ENCODE measurements at regions not wholly inside any gene's neighbourhood (a gene's known extent, or its start where the extent isn't known, plus 50 kb on each side); places are given as distances from the start of the nearest gene placed in this dataset.

DNA sequence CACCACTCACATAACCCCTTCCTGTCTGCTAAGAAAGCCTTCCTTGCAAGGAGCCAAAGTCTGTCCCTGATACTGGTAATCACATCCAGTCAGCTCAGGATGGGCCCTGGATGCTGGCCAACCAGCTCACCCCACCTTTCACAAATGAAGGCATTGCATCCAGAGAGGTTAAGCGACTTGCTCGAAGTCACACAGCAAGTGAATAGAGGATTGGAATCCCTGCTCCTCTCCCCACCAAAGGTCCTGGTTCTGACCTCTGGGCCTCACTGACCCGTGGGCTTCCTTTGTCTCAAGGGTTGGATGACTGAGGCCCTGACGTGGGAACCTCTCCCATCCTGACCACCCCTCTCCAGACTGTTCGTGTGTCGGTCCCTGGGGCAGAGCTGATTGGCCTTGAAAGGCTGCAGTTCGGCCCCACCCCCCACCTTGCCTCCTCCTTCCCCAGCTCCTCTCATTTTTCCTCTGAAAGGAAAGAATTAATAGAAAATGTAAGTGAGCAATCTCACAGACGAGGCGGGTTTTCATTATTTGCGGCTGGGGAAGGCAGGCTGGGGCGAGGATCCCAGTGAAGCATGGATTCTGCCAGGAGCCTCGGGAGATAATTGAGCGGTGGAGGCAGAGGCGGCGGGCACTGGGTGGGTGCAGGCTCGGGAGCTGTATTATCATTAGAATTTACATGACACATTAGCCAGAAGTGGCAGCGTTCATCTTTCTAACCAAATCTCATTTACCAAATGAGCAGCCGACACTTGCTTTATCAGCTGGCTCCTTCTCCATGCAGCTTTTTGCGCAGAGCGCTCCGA is 101.5 kb upstream of the CSF3R start (continued):
- TF ChIP-seq KDM1A (IDR thresholded peaks at IDR 0.05; ENCODE audit: low read depth) (no peak), FOSB (CRISPR knock-in tag; IDR thresholded peaks at IDR 0.05) (no peak)

DNA sequence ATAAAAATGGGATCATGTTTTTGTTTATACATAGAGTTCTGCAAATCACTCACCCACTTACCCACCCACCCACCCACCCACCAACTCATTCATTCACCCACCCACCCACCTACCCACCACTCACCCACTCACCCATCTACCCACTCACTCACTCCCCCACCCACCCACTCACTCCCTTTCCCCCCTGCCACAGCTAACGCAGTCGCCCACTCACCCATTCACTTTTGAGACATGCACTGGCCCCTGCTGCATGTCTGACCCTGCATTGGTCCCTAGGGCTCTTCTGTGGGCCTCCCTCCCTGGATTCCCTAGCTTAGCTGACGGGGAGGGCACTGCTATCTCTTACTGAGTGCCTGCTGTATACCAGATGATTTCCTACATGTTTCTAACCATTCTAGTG is 100.4 kb upstream of the CSF3R start:
- POLR2A ChIA-PET: no interaction called here

DNA sequence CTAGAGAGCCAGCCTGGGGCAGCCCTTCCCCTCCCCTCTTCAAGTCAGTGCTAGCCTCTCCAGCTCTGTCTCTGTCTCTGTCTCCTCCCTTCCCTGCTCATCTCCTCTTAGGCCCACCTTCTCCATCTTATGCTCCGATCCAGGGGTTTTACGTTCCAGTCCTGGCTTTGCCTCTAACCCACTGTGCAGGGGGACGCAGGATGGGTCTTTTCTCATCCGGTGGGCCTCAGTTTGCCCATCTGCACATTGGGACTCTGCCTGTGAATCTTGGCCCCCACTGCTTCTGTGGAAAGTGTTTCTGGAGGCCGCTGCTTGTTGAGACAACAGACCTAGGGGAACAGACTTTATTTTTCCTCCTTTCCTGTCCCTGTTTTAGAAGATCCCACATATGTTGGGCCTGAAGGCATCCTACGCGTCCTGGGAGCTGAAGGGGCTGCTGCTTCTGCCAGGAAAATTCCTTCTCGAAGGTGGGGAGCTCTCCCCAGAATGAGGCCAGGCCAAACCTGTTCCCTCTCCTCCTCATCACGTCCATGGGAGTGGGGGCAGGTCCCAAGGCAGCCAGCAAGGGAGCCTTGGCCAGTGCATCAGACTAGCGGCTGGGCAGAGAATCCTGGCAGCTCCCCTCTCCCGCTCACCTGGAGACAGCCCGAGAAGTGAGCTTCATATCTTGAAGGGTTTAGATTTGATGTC is 99.5 kb upstream of the CSF3R start:
- ATAC-seq (no peak), FAIRE-seq (no peak), DNase-seq (ENCODE audit: low read depth in 1 of 2, low spot score in 1 of 2) (no peak)
- Histone ChIP-seq H3K4me2 (no peak overlapping the region), H3K4me1 (no peaks in the 10 kb centered on the region), H3K9me3 (no peaks in the 10 kb centered on the region), H3K4me3 (no peak overlapping the region), H3K27ac (no peak overlapping the region)
- ChIA-PET POLR2A (interaction anchor here (1.2 kb wide), 1 partner anchor 118 kb away, joined by 3 read pairs; the partner anchor contains the start of gene MRPS15), CTCF (interaction anchor here (1.1 to 1.3 kb wide), 2 partner anchors 14 to 852 kb away, joined by 3 to 4 read pairs; no protein-coding TSS in a partner anchor)
- 63% methylated on average over 11 of the region's 12 CpGs for WGBS (ENCODE audit: missing lambda C conversion rate)
- TF ChIP-seq, protein P1, sequence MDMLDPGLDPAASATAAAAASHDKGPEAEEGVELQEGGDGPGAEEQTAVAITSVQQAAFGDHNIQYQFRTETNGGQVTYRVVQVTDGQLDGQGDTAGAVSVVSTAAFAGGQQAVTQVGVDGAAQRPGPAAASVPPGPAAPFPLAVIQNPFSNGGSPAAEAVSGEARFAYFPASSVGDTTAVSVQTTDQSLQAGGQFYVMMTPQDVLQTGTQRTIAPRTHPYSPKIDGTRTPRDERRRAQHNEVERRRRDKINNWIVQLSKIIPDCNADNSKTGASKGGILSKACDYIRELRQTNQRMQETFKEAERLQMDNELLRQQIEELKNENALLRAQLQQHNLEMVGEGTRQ (IDR thresholded peaks at IDR 0.05): no peak
- no peak for TF ChIP-seq ZNF302 (CRISPR knock-in tag; IDR thresholded peaks at IDR 0.05)
- no peak for TF ChIP-seq HOXB5 (CRISPR knock-in tag; IDR thresholded peaks at IDR 0.05)
- no peak for TF ChIP-seq POLR2AphosphoS2 (conservative IDR thresholded peaks at IDR 0.05; ENCODE audit: low read length)
- TF ChIP-seq, protein P2, sequence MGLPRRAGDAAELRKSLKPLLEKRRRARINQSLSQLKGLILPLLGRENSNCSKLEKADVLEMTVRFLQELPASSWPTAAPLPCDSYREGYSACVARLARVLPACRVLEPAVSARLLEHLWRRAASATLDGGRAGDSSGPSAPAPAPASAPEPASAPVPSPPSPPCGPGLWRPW (IDR thresholded peaks at IDR 0.05): no peak
- TF ChIP-seq, protein P3, sequence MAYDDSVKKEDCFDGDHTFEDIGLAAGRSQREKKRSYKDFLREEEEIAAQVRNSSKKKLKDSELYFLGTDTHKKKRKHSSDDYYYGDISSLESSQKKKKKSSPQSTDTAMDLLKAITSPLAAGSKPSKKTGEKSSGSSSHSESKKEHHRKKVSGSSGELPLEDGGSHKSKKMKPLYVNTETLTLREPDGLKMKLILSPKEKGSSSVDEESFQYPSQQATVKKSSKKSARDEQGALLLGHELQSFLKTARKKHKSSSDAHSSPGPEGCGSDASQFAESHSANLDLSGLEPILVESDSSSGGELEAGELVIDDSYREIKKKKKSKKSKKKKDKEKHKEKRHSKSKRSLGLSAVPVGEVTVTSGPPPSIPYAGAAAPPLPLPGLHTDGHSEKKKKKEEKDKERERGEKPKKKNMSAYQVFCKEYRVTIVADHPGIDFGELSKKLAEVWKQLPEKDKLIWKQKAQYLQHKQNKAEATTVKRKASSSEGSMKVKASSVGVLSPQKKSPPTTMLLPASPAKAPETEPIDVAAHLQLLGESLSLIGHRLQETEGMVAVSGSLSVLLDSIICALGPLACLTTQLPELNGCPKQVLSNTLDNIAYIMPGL (CRISPR knock-in tag; IDR thresholded peaks at IDR 0.05; ENCODE audit: borderline replicate concordance): no peak
- TF ChIP-seq RAD21 (conservative IDR thresholded peaks at IDR 0.05 in 1 of 2, IDR thresholded peaks at IDR 0.05 in 1 of 2): no peak
- no peak for TF ChIP-seq MYC (IDR thresholded peaks at IDR 0.05; ENCODE audit: borderline replicate concordance, low read length)
- TF ChIP-seq EHF (CRISPR knock-in tag; IDR thresholded peaks at IDR 0.05): no peak

More for the DNA sequence above, 100.4 kb upstream of the CSF3R start:
- no peak overlapping the region for H3K27ac ChIP-seq
- FAIRE-seq (no peak), DNase-seq (ENCODE audit: low read depth in 1 of 2, low spot score in 1 of 2) (no peak), ATAC-seq (no peak)
- H3K9me3 ChIP-seq: no peaks in the 10 kb centered on the region
- CTCF ChIA-PET: interaction anchor here (1.3 kb wide), 1 partner anchor 13 kb away, joined by 3 read pairs; no protein-coding TSS in a partner anchor
- H3K4me2 ChIP-seq: no peak overlapping the region
- no peak for TF ChIP-seq CEBPB (IDR thresholded peaks at IDR 0.05)
- no peak for TF ChIP-seq BHLHE40 (IDR thresholded peaks at IDR 0.05; ENCODE audit: low read depth, low read length)
- TF ChIP-seq RNF2 (IDR thresholded peaks at IDR 0.05; ENCODE audit: borderline replicate concordance, low read depth): no peak
- no peak for TF ChIP-seq FOSL2 (IDR thresholded peaks at IDR 0.05)
- no peak for TF ChIP-seq FOSL2 (CRISPR knock-in tag; IDR thresholded peaks at IDR 0.05)
- no peak for TF ChIP-seq ZNF302 (CRISPR knock-in tag; IDR thresholded peaks at IDR 0.05)
- no peak for TF ChIP-seq CBX2 (IDR thresholded peaks at IDR 0.05; ENCODE audit: borderline replicate concordance, low read depth)
- TF ChIP-seq RAD21 (conservative IDR thresholded peaks at IDR 0.05 in 1 of 2, IDR thresholded peaks at IDR 0.05 in 1 of 2): no peak
- TF ChIP-seq, protein P4, sequence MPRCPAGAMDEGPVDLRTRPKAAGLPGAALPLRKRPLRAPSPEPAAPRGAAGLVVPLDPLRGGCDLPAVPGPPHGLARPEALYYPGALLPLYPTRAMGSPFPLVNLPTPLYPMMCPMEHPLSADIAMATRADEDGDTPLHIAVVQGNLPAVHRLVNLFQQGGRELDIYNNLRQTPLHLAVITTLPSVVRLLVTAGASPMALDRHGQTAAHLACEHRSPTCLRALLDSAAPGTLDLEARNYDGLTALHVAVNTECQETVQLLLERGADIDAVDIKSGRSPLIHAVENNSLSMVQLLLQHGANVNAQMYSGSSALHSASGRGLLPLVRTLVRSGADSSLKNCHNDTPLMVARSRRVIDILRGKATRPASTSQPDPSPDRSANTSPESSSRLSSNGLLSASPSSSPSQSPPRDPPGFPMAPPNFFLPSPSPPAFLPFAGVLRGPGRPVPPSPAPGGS (IDR thresholded peaks at IDR 0.05): no peak
- no peak for TF ChIP-seq HDAC2 (IDR thresholded peaks at IDR 0.05)
- TF ChIP-seq MYC (IDR thresholded peaks at IDR 0.05; ENCODE audit: borderline replicate concordance, low read length): no peak
- no peak for TF ChIP-seq RCOR1 (IDR thresholded peaks at IDR 0.05; ENCODE audit: low read depth, low read length)
- TF ChIP-seq, protein P5, sequence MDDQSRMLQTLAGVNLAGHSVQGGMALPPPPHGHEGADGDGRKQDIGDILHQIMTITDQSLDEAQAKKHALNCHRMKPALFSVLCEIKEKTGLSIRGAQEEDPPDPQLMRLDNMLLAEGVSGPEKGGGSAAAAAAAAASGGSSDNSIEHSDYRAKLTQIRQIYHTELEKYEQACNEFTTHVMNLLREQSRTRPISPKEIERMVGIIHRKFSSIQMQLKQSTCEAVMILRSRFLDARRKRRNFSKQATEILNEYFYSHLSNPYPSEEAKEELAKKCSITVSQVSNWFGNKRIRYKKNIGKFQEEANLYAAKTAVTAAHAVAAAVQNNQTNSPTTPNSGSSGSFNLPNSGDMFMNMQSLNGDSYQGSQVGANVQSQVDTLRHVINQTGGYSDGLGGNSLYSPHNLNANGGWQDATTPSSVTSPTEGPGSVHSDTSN (IDR thresholded peaks at IDR 0.05): no peak
- no peak for TF ChIP-seq TP53 (CRISPR knock-in tag; IDR thresholded peaks at IDR 0.05)
- H3K4me3 ChIP-seq: no peak overlapping the region
- whole genome bisulfite sequencing (ENCODE audit: missing lambda C conversion rate): 77% methylated on average over 2 of the region's 3 CpGs
- H3K4me1 ChIP-seq: no peaks in the 10 kb centered on the region

Measured in A549 (cell line).